GM21529 (cell line): ENCODE measurements at regions not wholly inside any gene's neighbourhood (a gene's known extent, or its start where the extent isn't known, plus 50 kb on each side); places are given as distances from the start of the nearest gene placed in this dataset.

Experiments
- ATAC-seq: cut with Tn5 transposase; IDR thresholded peaks from one replicate; pipeline ENCODE4 v1.9.1; 2021; ENCODE audit not compliant: unreplicated experiment

- no peak for ATAC-seq
Measured at GRCh38 chr12:92336641-92337040, 191.0 kb upstream of the BTG1 start.

GRCh38 chr12:92335831-92336230 is 190.2 kb upstream of the BTG1 start:
- ATAC-seq = no peak

GRCh38 chr12:92334552-92334951 is 188.9 kb upstream of the BTG1 start:
- ATAC-seq = no peak

- ATAC-seq = no peak
Measured at GRCh38 chr12:92332552-92332951, 186.9 kb upstream of the BTG1 start.

GRCh38 chr12:92331383-92331782 is 185.7 kb upstream of the BTG1 start:
- no peak for ATAC-seq

- ATAC-seq = no peak
Measured at GRCh38 chr12:92330654-92331053, 185.0 kb upstream of the BTG1 start.

GRCh38 chr12:92326877-92327276 is 181.2 kb upstream of the BTG1 start:
- no peak for ATAC-seq

- no peak for ATAC-seq
Measured at GRCh38 chr12:92324849-92325500, 179.3 kb upstream of the BTG1 start.

GRCh38 chr12:92312463-92312964 is 166.9 kb upstream of the BTG1 start:
- no peak for ATAC-seq

- no peak for ATAC-seq
Measured at GRCh38 chr12:92304371-92305055, 158.9 kb upstream of the BTG1 start.

- ATAC-seq = no peak
Measured at GRCh38 chr12:92302041-92302829, 156.6 kb upstream of the BTG1 start.

- ATAC-seq = no peak
Measured at GRCh38 chr12:92301356-92301755, 155.7 kb upstream of the BTG1 start.

GRCh38 chr12:92300777-92301176 is 155.1 kb upstream of the BTG1 start:
- ATAC-seq = no peak

- no peak for ATAC-seq
Measured at GRCh38 chr12:92299744-92300143, 154.1 kb upstream of the BTG1 start.

- no peak for ATAC-seq
Measured at GRCh38 chr12:92299344-92299743, 153.7 kb upstream of the BTG1 start.

GRCh38 chr12:92297932-92298696 is 152.5 kb upstream of the BTG1 start:
- ATAC-seq = no peak

- ATAC-seq = no peak
Measured at GRCh38 chr12:92297405-92297804, 151.8 kb upstream of the BTG1 start.

- ATAC-seq = no peak
Measured at GRCh38 chr12:92295523-92295922, 149.9 kb upstream of the BTG1 start.

GRCh38 chr12:92294676-92295440 is 149.2 kb upstream of the BTG1 start:
- no peak for ATAC-seq

- no peak for ATAC-seq
Measured at GRCh38 chr12:92292016-92292415, 146.4 kb upstream of the BTG1 start.
